Occipital lobe (tissue), 2 donors: ENCODE measurements at regions not wholly inside any gene's neighbourhood (a gene's known extent, or its start where the extent isn't known, plus 50 kb on each side); places are given as distances from the start of the nearest gene placed in this dataset. TPM values are rescaled to one million over a fixed set of nuclear protein-coding genes. Genes with fewer than 3 reads are reported as not detected.

Experiments used
- DNase-seq: peaks from one replicate; lab custom pipeline; 2025; lab: John Stamatoyannopoulos, UW
- small RNA-seq: library from RNA; depleted of rRNA; stranded (forward); fragments of <200 nt; gene quantifications from one replicate; pipeline ENCODE3, GENCODE V24; 2014

DNA sequence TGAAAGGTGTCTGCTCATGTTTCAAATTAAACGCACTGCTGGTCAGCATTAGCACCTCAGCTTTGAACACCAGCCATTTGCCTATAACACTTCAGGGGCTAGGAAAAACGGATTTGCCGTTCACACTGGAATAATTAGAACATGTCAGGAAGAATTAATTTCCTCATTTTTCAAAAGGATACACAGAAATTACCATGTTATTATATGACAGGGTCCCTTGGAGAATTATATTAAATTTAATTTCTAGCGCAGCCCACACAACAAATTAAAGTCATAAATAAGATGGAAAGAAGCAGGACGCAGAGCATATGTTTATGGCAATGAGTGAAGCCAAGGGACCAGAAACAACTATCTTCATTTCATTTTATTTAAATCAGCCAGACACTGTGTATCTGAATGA is 83.8 kb upstream of the SOX6 start:
- no peak for DNase-seq

DNA sequence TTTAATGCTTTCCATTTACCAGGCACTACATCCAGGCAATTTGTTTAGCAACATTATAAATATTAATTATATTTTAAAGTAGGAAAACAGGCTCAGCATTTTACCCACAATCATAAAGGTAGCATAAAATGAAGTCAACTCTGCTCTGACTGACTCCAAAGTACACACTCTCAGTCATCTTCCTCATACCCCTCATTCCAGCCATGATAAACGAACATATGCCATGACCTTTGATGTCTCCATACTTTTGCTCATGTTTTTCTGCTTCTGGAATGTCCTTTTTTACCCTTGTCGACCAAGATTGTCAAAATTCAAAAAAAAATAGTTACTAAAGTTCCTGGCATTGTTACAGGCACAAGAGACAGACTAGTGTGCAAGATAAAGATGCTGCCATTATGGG is 77.7 kb upstream of the SOX6 start:
- DNase-seq, result no peak

DNA sequence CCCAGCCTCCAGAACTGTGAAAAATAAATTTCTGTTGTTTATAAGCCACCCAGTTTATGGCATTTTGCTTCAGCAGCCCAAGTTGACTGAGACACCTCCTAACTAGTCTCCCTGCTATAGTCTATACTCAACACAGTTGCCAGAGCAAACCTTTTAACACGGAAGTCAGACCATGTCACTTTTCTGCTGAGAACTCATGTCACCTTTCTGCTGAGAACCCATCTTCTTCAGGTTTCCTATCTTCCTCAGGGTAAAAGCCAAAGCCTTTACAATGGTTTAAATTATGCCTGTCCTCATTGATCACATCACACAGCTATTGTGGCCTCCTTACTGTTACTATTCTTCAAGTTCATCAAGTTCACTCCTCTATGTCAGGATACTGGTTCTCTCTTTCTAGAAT is 74.3 kb upstream of the SOX6 start:
- DNase-seq, result no peak

GRCh38 chr11:16421826-16422225 is 65.5 kb upstream of the SOX6 start:
- no peak for DNase-seq

DNA sequence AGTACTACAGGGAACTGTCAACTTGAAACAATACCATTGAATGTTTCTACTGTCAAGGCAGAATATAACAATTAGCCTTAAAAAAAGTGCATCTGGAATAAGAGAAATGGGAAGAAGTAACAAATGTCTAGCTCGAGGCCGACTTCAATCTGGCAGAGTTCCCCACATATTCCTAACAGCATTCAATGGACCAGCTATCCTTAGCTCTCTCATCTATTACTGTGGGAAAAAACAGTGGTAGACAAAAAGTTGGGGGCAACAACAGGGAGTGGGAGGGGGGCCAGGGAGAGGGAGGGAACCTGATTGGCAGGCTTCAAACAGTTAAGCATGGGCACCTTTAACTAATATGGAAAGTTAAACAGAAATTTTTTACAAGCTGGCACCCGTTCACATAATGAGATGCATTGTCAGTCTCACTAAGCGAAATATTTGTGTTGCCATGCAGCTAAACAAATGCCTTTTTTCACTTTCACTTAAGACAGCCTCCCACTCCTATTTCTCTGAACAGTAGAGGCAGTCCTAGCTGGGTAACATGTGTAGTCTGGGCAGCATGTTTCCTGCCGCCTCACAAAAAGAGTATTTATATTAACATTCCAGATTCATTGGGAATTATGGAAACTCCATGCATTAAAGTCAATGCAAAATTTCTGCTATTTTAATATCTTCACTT is 62.2 kb upstream of the SOX6 start:
- DNase-seq, result no peak

- no peak for DNase-seq
Measured at GRCh38 chr11:16412525-16413172, 56.3 kb upstream of the SOX6 start.

- no peak for DNase-seq
Measured at GRCh38 chr11:16410479-16410878, 54.1 kb upstream of the SOX6 start.

GRCh38 chr11:16408619-16409018 is 52.3 kb upstream of the SOX6 start:
- DNase-seq, result no peak

DNA sequence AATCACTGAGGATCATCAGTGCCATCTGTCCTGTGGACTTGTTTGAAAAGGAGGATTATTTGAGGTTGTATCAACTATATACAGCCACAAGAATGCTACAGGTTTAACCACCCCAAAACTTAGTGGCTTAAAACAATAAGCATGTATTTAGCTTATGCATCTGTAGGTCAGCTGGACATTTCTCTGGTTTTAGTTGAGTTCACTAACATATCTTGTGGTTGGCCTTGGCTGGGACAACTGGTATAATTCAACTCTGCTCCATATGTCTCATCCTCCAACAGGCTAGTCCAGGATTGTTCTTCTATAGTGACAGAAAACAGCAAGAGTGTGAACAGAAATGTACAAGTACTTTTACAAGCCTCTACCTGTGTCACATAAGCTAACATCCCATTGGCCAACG is 49.9 kb upstream of the SOX6 start:
- DNase-seq, result no peak

Small RNA genes lying in the stretch of these regions (small RNA-seq; reads per million reads assigned to genes)
- gene RN7SL188P, result not detected
